LNCAP (cell line): ENCODE measurements at regions not wholly inside any gene's neighbourhood (a gene's known extent, or its start where the extent isn't known, plus 50 kb on each side); places are given as distances from the start of the nearest gene placed in this dataset.

Experiments
- TF ChIP-seq, protein P1 (sequence below): fragments of 450-650 bp; IDR thresholded peaks from 2 replicates; pipeline ENCODE4 v1.5.1; 2017; ENCODE audit warnings: mild to moderate bottlenecking

DNA sequence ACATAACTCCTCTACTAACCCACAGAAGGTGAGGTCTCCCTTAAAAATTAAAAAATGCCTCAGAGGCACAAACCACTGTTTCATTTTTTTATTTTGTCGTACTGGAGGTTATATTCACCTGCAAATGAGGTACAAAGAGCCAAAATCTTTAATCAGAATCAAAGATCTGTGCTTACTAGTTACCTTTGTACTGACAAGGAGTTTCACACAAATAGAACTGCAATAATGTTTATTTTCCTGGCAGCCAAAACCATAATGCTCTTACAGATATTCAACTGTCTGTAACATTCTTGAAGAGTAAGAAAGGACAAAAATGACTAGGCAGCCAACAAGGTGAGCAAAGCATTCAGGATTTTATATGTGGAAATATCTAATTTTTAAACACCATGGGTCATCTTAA, 105.1 kb upstream of the NOL4 start:
- TF ChIP-seq, protein P1, sequence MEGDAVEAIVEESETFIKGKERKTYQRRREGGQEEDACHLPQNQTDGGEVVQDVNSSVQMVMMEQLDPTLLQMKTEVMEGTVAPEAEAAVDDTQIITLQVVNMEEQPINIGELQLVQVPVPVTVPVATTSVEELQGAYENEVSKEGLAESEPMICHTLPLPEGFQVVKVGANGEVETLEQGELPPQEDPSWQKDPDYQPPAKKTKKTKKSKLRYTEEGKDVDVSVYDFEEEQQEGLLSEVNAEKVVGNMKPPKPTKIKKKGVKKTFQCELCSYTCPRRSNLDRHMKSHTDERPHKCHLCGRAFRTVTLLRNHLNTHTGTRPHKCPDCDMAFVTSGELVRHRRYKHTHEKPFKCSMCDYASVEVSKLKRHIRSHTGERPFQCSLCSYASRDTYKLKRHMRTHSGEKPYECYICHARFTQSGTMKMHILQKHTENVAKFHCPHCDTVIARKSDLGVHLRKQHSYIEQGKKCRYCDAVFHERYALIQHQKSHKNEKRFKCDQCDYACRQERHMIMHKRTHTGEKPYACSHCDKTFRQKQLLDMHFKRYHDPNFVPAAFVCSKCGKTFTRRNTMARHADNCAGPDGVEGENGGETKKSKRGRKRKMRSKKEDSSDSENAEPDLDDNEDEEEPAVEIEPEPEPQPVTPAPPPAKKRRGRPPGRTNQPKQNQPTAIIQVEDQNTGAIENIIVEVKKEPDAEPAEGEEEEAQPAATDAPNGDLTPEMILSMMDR: no peak

DNA sequence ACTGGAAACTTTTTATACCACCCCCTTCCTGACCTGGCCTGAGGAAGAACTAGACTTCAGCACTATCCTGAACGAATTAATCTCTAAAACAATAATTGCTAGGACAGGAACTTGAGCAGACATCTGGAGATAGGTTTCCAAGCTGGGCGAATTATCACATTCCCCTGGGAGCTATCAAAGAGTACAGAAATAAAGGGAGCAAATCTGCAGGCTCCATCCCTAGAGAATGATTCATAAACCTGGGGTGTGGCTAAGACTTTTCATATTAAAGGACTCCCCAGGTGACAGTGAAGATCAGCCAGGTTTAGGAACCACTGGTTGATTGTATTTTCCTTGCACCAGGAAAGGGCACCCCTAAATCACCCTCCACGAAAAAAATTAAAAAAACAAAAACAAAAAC, 105.6 kb upstream of the NOL4 start:
- TF ChIP-seq, protein P1: no peak

DNA sequence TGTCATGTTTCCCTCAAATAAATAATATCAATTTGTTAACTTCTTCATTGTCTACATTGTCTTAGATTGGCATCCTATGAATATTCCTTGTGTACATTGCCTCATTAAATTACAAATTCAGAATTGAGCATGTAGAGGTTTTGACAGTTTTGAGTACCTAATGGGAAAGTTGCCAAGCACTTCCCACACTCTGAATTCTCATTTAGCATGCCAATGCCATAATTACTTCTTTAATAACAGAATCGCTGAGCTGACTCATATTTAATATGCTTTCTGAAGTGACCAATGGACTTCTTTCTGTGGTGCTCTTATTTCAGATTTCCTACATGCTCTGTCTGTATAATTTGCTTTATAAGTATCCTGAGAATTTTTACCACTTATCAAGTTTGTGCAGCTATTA, 114.4 kb upstream of the NOL4 start:
- TF ChIP-seq, protein P1: no peak

DNA sequence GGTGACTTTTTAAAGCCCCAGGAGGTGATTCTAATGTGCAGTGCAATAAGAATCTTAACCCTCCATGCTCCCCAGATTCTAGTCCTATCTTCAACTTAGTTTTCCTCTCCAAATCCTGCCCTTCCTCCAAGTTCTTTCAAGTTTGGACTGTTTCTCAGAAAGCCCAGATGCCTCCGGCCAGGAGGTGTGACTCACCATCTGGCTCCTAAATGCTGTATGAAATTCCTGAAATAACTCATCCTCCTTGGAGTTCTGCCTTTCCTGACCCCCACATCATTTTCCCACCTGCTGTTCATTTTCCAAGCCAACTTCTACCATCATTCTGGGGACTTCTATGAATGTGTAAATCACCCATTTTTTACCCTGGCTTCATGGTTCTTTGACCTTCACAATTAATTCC, 118.2 kb upstream of the NOL4 start:
- TF ChIP-seq, protein P1: no peak

DNA sequence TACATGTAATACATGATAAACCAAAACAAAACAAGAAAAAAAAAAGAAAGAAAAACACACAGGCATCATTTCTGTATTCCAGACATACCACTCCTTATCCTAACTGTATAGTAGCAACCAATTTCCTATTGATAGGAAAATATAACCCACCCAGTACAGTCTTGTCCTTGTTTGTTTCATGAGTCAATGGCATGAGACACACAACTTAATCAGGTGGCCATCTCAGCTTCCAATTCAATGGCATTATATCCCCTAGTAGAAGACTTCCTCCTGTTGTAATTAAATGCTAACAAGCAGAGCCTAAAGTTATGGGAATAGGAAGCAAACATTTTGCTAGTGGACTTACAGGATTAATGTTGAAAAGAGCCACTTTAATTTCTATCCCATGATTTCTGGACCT, 121.0 kb upstream of the NOL4 start:
- TF ChIP-seq, protein P1: no peak

DNA sequence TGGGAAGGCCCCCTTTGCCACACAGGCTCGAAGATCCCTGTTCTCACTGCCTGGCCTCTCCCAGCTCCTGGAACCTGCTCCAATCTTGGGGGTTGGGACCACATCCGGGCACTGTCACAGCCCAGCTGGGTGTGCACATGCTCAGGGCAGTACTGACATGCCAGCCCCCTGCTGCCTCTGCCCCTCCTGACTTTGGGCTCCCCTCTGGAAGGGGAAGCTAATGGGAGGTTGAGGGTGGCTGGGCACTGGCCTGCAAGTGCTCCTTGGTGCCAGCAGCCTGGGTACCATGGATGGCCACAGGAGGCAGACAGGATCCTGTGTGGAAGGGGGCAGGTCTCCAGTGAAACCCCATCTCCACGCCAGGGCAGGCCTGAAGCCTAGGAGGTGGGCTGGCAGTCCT, 126.1 kb upstream of the NOL4 start:
- TF ChIP-seq, protein P1: no peak

DNA sequence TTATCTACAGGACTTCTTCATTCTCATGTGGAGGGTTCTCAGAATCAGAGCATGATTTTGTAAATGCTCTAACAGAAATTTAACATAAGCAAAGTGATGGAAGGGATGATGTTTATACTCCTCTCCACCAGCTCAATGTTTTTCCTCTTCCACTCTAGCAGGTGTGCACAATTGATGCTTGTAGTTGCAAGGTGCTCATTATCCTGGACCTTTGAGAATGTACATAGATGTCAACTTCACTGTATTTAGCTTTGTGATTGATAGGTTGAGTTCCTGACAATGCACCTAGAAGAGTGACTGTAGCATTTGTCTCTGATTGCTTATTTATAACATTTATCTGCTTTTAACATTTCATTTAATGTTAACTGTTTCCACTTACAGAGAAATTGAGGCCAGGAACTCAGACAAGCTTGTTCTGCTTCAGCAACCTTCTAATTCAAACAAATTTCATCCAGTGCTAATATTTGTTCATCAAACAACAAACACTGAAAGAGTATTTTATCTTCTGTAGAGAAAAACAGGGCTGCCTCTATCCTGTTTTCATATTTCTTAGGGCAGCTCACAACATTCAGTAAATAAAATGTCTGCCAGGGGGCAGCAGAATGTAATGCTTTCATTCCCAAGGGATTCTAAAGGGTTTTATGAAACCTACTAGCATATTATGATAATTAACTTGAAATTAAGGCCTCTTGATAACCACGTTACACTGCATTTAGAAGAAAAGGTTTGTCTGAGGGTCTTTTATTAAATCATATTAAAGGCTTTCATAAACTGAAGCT, 127.9 kb upstream of the NOL4 start:
- TF ChIP-seq, protein P1: peak; percentile 39; the same call in 1 of the 2 replicates

DNA sequence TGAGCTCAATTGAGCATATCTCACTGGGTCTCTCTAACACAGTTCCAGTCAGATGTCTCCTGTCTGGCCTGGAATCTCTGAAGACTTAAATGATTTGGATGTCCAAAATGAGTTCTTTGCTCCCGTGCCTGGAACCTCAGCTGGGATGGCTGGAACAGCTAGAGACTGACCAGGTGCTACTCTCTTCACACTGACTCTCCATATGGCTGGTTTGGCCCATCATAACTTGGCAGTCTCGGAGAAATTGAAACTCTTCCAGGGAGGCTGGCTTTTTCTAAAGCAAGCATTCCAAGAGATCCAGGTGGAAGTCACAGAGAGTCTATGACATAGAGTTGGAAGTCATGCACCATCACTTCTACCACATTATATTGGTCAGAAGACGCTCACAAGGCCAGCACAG, 129.6 kb upstream of the NOL4 start:
- TF ChIP-seq, protein P1: no peak
